Sigmoid colon (tissue), 4 donors: ENCODE measurements at regions not wholly inside any gene's neighbourhood (a gene's known extent, or its start where the extent isn't known, plus 50 kb on each side); places are given as distances from the start of the nearest gene placed in this dataset.

Source experiments
- POLR2AphosphoS5 ChIP-seq, 4 donors: sonication (generic); formaldehyde crosslinking; IDR thresholded peaks; one replicate each; pipeline ENCODE4 v1.6.1; 2017; ENCODE audit warnings: antibody characterized with exemption in 4 of 4
- TF ChIP-seq, protein P1 (sequence below), 4 experiments: fragments of 450-650 bp in 3 of 4; fragments of 200-600 bp in 1 of 4; IDR thresholded peaks; one replicate each; pipeline ENCODE4 v1.5.1; 2016 to 2019; ENCODE audit warnings: antibody characterized with exemption in 4 of 4, mild to moderate bottlenecking in 3 of 4, moderate library complexity in 2 of 4

DNA sequence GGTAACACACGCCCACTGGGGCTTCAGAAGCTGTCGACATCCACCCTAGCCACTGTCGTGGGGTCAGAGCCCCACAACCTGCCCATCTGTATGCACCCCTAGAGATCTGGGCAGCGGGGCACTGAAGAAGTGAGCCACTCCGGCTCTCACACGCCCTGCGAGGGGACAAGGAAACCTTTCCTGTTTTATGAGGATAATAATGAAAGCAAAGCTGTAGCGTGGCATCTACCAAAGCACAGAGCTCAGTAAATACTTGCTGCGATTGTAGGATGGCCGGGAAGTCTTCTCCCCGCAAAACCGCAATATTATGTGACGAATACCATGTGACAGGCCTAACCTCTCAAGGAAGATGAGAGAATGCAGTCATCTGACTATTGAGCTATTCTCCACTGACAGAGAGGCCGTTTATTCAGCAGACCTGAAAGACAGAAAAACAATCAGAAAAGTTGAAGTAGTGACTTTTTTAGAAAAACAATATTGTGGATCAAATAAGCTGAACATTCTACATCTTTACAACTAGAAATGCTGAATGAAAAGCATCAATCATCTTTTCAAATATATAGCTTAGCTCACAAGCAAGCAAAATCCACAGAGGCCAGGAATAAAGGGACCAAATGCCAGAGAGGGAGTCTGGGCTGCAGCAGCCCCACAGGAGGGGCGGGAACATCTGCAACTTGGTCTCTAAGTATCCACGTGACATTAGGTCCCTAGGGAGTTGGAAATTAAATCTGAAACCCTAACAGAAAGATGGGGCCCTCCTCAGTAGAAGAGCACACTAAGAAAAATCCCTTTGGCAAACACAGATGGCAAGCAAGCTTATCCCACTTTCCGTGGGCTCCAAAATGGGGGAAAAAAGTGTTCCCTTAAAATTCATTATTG, 207.8 kb downstream of the TTLL2 start:
- no peak for TF ChIP-seq POLR2AphosphoS5 (IDR thresholded peaks at IDR 0.05)
- TF ChIP-seq, protein P1, sequence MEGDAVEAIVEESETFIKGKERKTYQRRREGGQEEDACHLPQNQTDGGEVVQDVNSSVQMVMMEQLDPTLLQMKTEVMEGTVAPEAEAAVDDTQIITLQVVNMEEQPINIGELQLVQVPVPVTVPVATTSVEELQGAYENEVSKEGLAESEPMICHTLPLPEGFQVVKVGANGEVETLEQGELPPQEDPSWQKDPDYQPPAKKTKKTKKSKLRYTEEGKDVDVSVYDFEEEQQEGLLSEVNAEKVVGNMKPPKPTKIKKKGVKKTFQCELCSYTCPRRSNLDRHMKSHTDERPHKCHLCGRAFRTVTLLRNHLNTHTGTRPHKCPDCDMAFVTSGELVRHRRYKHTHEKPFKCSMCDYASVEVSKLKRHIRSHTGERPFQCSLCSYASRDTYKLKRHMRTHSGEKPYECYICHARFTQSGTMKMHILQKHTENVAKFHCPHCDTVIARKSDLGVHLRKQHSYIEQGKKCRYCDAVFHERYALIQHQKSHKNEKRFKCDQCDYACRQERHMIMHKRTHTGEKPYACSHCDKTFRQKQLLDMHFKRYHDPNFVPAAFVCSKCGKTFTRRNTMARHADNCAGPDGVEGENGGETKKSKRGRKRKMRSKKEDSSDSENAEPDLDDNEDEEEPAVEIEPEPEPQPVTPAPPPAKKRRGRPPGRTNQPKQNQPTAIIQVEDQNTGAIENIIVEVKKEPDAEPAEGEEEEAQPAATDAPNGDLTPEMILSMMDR (IDR thresholded peaks at IDR 0.05), result no peak
